ENCODE measurements at regions not wholly inside any gene's neighbourhood (a gene's known extent, or its start where the extent isn't known, plus 50 kb on each side); places are given as distances from the start of the nearest gene placed in this dataset.

DNA sequence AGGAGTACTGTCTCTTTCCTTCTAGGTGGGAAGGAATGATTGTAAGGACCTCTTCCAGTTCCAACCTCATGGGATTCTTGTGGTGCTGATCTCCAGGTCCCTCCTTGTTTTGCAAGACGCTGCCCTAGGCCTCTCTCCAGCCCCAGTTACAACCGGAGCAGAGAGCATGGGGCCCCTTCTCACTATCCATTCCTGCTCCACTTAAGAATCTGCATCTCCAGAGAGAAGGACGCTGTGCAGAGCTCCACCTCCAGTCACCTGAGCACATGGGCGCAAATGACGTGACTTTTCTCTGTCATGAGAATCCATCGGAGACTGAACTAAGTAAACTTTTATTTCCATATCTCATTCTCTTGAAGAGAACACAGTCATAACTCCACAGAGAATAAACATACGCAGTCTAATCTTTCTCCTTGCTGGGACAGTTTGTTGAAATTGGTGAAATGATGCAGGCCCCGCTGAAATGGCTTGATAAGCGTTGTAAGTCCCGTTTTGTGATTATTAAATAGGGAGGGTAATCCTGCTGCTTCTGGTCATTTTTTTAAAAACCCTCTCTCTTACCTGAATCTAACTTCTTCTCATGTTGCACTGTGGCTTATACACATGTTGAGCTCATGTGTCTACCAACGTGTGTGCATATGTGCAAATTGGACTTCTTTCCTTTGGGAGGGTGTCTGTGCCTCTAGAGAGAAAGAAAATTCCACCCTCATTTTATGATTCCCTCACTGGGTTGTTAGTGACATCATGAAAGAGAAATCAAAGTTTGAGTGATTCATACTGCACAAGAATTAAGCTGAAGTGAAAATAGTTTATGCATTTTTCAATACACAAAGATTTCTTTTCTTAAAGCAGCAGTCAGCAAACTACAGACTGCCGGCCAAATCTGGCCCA, 133.2 kb upstream of the TBX20 start:
- TF ChIP-seq, protein P1, sequence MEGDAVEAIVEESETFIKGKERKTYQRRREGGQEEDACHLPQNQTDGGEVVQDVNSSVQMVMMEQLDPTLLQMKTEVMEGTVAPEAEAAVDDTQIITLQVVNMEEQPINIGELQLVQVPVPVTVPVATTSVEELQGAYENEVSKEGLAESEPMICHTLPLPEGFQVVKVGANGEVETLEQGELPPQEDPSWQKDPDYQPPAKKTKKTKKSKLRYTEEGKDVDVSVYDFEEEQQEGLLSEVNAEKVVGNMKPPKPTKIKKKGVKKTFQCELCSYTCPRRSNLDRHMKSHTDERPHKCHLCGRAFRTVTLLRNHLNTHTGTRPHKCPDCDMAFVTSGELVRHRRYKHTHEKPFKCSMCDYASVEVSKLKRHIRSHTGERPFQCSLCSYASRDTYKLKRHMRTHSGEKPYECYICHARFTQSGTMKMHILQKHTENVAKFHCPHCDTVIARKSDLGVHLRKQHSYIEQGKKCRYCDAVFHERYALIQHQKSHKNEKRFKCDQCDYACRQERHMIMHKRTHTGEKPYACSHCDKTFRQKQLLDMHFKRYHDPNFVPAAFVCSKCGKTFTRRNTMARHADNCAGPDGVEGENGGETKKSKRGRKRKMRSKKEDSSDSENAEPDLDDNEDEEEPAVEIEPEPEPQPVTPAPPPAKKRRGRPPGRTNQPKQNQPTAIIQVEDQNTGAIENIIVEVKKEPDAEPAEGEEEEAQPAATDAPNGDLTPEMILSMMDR (IDR thresholded peaks at IDR 0.05; ENCODE audit: insufficient read depth, low read depth, low read length), result no peak
- no peak for TF ChIP-seq EZH2 (IDR thresholded peaks at IDR 0.05; ENCODE audit: insufficient read depth, low read length)
